Liver (tissue), 8 donors: ENCODE measurements at regions not wholly inside any gene's neighbourhood (a gene's known extent, or its start where the extent isn't known, plus 50 kb on each side); places are given as distances from the start of the nearest gene placed in this dataset.

Experiments used
- DNase-seq: peaks from one replicate; pipeline ENCODE4 v3.0.0-alpha.2; 2017; ENCODE audit warnings: low spot score
- H3K27ac ChIP-seq, 2 donors: one replicate each; pipeline ENCODE4 v1.7.0; 2013; ENCODE audit warnings: inconsistent platforms in 2 of 2, low read length in 2 of 2, control low read depth in 1 of 2, low read depth in 1 of 2, mild to moderate bottlenecking in 1 of 2
- H3K27me3 ChIP-seq, 4 donors: one replicate each; pipeline versions ENCODE4 v1.6.1 to v1.7.0; 2013; ENCODE audit warnings: low read length in 3 of 4, inconsistent platforms in 1 of 4, mild to moderate bottlenecking in 1 of 4, moderate library complexity in 1 of 4; ENCODE audit not compliant: control insufficient read depth in 4 of 4, insufficient read depth in 4 of 4
- H3K36me3 ChIP-seq, 4 donors: one replicate each; pipeline versions ENCODE4 v1.6.1 to v1.7.0; 2013; ENCODE audit warnings: low read length in 3 of 4, mild to moderate bottlenecking in 3 of 4, low read depth in 1 of 4, moderate library complexity in 1 of 4; ENCODE audit not compliant: control insufficient read depth in 4 of 4, insufficient read depth in 3 of 4
- H3K4me1 ChIP-seq, 4 donors: one replicate each; pipeline versions ENCODE4 v1.6.1 to v1.7.0; 2013; ENCODE audit warnings: low read length in 3 of 4, mild to moderate bottlenecking in 3 of 4, moderate library complexity in 1 of 4; ENCODE audit not compliant: control insufficient read depth in 4 of 4, insufficient read depth in 4 of 4
- H3K4me3 ChIP-seq, 3 donors: one replicate each; pipeline versions ENCODE4 v1.6.1 to v1.7.0; 2013; ENCODE audit warnings: low read length in 3 of 3, control low read depth in 1 of 3, low read depth in 1 of 3, mild to moderate bottlenecking in 1 of 3
- H3K9ac ChIP-seq, 2 donors: one replicate each; pipeline ENCODE4 v1.7.0; 2013; ENCODE audit warnings: low read length in 2 of 2, mild to moderate bottlenecking in 2 of 2, moderate library complexity in 2 of 2, control low read depth in 1 of 2, low read depth in 1 of 2
- H3K9me3 ChIP-seq, 4 donors: one replicate each; pipeline versions ENCODE4 v1.6.1 to v1.7.0; 2013; ENCODE audit warnings: low read length in 3 of 4; ENCODE audit not compliant: control insufficient read depth in 4 of 4
- FOXA1 ChIP-seq: IDR thresholded peaks from 2 replicates; pipeline ENCODE4 v1.6.1; 2016; ENCODE audit warnings: antibody characterized with exemption
- FOXA2 ChIP-seq: IDR thresholded peaks from 2 replicates; pipeline ENCODE4 v1.6.1; 2016; ENCODE audit warnings: antibody characterized with exemption
- GABPA ChIP-seq, 2 donors: IDR thresholded peaks in 1 of 2; conservative IDR thresholded peaks in 1 of 2; 2 replicates each; pipeline ENCODE4 v1.6.1; 2016; ENCODE audit warnings: antibody characterized with exemption in 2 of 2, mild to moderate bottlenecking in 1 of 2, moderate library complexity in 1 of 2
- HNF4A ChIP-seq, 2 donors: conservative IDR thresholded peaks; 2 replicates each; pipeline ENCODE4 v1.6.1; 2016; ENCODE audit warnings: antibody characterized with exemption in 2 of 2, mild to moderate bottlenecking in 2 of 2
- HNF4G ChIP-seq: IDR thresholded peaks from 2 replicates; pipeline ENCODE4 v1.6.1; 2016; ENCODE audit warnings: antibody characterized with exemption
- NR2F2 ChIP-seq: IDR thresholded peaks from 2 replicates; pipeline ENCODE4 v1.6.1; 2016; ENCODE audit warnings: antibody characterized with exemption
- RAD21 ChIP-seq, 2 donors: IDR thresholded peaks; 2 replicates each; pipeline ENCODE4 v1.6.1; 2016; ENCODE audit warnings: antibody characterized with exemption in 2 of 2, mild to moderate bottlenecking in 2 of 2
- RXRA ChIP-seq, 2 donors: IDR thresholded peaks; 2 replicates each; pipeline ENCODE4 v1.6.1; 2017 to 2018; ENCODE audit warnings: antibody characterized with exemption in 2 of 2, mild to moderate bottlenecking in 1 of 2
- SP1 ChIP-seq: IDR thresholded peaks from 2 replicates; pipeline ENCODE4 v1.6.1; 2018; ENCODE audit warnings: antibody characterized with exemption, mild to moderate bottlenecking
- TAF1 ChIP-seq: conservative IDR thresholded peaks from 2 replicates; pipeline ENCODE4 v1.6.1; 2016; ENCODE audit warnings: antibody characterized with exemption, mild to moderate bottlenecking
- YY1 ChIP-seq: IDR thresholded peaks from 2 replicates; pipeline ENCODE4 v1.6.1; 2016; ENCODE audit warnings: antibody characterized with exemption, mild to moderate bottlenecking
- WGBS: extraction: QIAGEN DNeasy Blood & Tissue Kit; methylation state at CpG from one replicate; pipeline ENCODE4 v1.1.7; 2013; 5-methylcytosine and 5-hydroxymethylcytosine counted together
- TF ChIP-seq, protein P1 (sequence below): IDR thresholded peaks from 2 replicates; pipeline ENCODE4 v1.6.1; 2016; ENCODE audit warnings: antibody characterized with exemption
- TF ChIP-seq, protein P2 (sequence below): IDR thresholded peaks from 2 replicates; pipeline ENCODE4 v1.6.1; 2016; ENCODE audit warnings: antibody characterized with exemption
- TF ChIP-seq, protein P3 (sequence below): fragments of 150-350 bp; IDR thresholded peaks from 2 replicates; pipeline ENCODE4 v1.5.1; 2017; ENCODE audit warnings: improper control_type of control experiment, low read depth, low read length; ENCODE audit not compliant: missing input control
- TF ChIP-seq, protein P4 (sequence below): IDR thresholded peaks from 2 replicates; pipeline ENCODE4 v1.6.1; 2016; ENCODE audit warnings: antibody characterized with exemption
- TF ChIP-seq, protein P5 (sequence below): IDR thresholded peaks from 2 replicates; pipeline ENCODE4 v1.6.1; 2016; ENCODE audit warnings: antibody characterized with exemption, mild to moderate bottlenecking
- donor health status: healthy.
- donor health status: healthy.
- donor health status: healthy.
- donor health status: healthy.
- donor health status: healthy.

DNA sequence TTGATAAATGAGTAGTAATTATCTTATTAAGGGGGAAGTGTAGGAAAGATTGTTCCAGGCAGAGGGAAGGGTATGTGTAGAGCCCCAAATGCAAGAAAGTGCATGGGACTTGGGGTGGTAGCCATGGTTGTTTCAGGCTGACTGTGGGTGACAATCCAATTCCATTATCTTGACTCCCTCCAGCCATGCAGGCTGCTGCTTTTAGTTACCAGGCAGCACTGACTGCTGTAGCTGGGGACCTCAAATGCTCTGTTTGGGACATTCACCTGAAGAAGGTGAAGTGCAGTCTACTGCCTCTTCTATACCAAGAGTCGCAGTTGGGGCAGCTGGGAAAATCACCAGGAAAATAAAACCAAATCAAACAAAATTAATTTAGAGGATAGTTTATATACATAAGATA is 102.4 kb upstream of the NR3C1 start:
- 98% methylated on average over 1 of the region's 1 CpG for WGBS

DNA sequence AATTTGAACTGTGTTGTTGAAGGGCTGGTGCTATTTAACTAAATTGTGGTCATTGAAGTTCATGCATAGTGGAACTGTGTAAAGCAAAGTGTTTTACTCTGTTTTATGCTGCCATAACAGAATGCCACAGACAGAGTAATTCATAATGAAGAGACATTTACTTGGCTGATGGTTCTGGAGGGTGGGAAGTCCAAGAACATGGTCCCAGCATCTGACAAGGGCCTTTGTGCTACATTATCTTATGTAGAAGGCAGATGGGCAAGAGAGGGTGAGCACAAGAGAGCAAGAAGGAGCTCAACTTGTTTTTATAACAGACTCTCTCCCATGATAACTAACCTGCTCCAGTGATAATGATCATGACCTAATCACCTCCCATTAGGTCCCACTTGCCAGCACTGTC is 101.9 kb upstream of the NR3C1 start:
- H3K27me3 ChIP-seq: no peaks in the 10 kb centered on the region
- no peaks in the 10 kb centered on the region for H3K36me3 ChIP-seq
- H3K4me1 ChIP-seq: peaks cover 1 to 43% (median 28%) of the 10 kb centered on the region in 4 donors
- no peak overlapping the region for H3K4me3 ChIP-seq
- no peak overlapping the region for H3K9ac ChIP-seq
- no peaks in the 10 kb centered on the region for H3K9me3 ChIP-seq
- TF ChIP-seq, protein P1, sequence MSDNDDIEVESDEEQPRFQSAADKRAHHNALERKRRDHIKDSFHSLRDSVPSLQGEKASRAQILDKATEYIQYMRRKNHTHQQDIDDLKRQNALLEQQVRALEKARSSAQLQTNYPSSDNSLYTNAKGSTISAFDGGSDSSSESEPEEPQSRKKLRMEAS: no peak
- TF ChIP-seq RXRA (IDR thresholded peaks at IDR 0.05) (no peak), YY1 (no peak), RAD21 (IDR thresholded peaks at IDR 0.05) (no peak), NR2F2 (no peak), TAF1 (no peak)
- TF ChIP-seq, protein P2, sequence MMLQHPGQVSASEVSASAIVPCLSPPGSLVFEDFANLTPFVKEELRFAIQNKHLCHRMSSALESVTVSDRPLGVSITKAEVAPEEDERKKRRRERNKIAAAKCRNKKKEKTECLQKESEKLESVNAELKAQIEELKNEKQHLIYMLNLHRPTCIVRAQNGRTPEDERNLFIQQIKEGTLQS: no peak
- TF ChIP-seq, protein P3, sequence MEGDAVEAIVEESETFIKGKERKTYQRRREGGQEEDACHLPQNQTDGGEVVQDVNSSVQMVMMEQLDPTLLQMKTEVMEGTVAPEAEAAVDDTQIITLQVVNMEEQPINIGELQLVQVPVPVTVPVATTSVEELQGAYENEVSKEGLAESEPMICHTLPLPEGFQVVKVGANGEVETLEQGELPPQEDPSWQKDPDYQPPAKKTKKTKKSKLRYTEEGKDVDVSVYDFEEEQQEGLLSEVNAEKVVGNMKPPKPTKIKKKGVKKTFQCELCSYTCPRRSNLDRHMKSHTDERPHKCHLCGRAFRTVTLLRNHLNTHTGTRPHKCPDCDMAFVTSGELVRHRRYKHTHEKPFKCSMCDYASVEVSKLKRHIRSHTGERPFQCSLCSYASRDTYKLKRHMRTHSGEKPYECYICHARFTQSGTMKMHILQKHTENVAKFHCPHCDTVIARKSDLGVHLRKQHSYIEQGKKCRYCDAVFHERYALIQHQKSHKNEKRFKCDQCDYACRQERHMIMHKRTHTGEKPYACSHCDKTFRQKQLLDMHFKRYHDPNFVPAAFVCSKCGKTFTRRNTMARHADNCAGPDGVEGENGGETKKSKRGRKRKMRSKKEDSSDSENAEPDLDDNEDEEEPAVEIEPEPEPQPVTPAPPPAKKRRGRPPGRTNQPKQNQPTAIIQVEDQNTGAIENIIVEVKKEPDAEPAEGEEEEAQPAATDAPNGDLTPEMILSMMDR: no peak
- DNase-seq: no peak
- no peak overlapping the region for H3K27ac ChIP-seq

More for the DNA sequence above, 102.4 kb upstream of the NR3C1 start:
- Histone ChIP-seq H3K9me3 (no peaks in the 10 kb centered on the region), H3K27ac (no peak overlapping the region), H3K4me3 (no peak overlapping the region), H3K36me3 (no peaks in the 10 kb centered on the region), H3K27me3 (no peaks in the 10 kb centered on the region), H3K9ac (no peak overlapping the region), H3K4me1 (peaks cover 1 to 46% (median 28%) of the 10 kb centered on the region in 4 donors)
- TF ChIP-seq FOXA1 (no peak), NR2F2 (no peak), HNF4A (conservative IDR thresholded peaks at IDR 0.05) (no peak), TAF1 (no peak), RAD21 (IDR thresholded peaks at IDR 0.05) (no peak), GABPA (IDR thresholded peaks at IDR 0.05 in 1 of 2, conservative IDR thresholded peaks at IDR 0.05 in 1 of 2) (no peak), HNF4G (no peak), FOXA2 (no peak), RXRA (IDR thresholded peaks at IDR 0.05) (no peak), SP1 (no peak), YY1 (no peak)
- TF ChIP-seq, protein P1: no peak
- TF ChIP-seq, protein P4, sequence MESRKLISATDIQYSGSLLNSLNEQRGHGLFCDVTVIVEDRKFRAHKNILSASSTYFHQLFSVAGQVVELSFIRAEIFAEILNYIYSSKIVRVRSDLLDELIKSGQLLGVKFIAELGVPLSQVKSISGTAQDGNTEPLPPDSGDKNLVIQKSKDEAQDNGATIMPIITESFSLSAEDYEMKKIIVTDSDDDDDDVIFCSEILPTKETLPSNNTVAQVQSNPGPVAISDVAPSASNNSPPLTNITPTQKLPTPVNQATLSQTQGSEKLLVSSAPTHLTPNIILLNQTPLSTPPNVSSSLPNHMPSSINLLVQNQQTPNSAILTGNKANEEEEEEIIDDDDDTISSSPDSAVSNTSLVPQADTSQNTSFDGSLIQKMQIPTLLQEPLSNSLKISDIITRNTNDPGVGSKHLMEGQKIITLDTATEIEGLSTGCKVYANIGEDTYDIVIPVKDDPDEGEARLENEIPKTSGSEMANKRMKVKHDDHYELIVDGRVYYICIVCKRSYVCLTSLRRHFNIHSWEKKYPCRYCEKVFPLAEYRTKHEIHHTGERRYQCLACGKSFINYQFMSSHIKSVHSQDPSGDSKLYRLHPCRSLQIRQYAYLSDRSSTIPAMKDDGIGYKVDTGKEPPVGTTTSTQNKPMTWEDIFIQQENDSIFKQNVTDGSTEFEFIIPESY: no peak
- TF ChIP-seq, protein P5, sequence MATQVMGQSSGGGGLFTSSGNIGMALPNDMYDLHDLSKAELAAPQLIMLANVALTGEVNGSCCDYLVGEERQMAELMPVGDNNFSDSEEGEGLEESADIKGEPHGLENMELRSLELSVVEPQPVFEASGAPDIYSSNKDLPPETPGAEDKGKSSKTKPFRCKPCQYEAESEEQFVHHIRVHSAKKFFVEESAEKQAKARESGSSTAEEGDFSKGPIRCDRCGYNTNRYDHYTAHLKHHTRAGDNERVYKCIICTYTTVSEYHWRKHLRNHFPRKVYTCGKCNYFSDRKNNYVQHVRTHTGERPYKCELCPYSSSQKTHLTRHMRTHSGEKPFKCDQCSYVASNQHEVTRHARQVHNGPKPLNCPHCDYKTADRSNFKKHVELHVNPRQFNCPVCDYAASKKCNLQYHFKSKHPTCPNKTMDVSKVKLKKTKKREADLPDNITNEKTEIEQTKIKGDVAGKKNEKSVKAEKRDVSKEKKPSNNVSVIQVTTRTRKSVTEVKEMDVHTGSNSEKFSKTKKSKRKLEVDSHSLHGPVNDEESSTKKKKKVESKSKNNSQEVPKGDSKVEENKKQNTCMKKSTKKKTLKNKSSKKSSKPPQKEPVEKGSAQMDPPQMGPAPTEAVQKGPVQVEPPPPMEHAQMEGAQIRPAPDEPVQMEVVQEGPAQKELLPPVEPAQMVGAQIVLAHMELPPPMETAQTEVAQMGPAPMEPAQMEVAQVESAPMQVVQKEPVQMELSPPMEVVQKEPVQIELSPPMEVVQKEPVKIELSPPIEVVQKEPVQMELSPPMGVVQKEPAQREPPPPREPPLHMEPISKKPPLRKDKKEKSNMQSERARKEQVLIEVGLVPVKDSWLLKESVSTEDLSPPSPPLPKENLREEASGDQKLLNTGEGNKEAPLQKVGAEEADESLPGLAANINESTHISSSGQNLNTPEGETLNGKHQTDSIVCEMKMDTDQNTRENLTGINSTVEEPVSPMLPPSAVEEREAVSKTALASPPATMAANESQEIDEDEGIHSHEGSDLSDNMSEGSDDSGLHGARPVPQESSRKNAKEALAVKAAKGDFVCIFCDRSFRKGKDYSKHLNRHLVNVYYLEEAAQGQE: no peak
- TF ChIP-seq, protein P3: no peak
- DNase-seq: no peak
